Neural cell (in vitro differentiated cells): ENCODE measurements at regions not wholly inside any gene's neighbourhood (a gene's known extent, or its start where the extent isn't known, plus 50 kb on each side); places are given as distances from the start of the nearest gene placed in this dataset.
"Not testable (repeated sequence)": the region's sequence is repeated elsewhere in the genome, so short reads cannot be mapped to it uniquely, and the experiment has no call there.

ENCODE experiments used
- H2AFZ ChIP-seq: fragments of 200-600, 300-800 bp; sonication (generic), shearing (Covaris generic); 2 replicates; pipeline ENCODE4 v1.6.0; 2014; ENCODE audit warnings: low read depth, mild to moderate bottlenecking, antibody characterized with exemption, low read length, moderate library complexity
- H3F3A ChIP-seq: fragments of 200-600 bp; shearing (Covaris generic); 2 replicates; pipeline ENCODE4 v1.6.1; 2016; ENCODE audit warnings: mild to moderate bottlenecking, moderate library complexity, mixed read lengths, antibody characterized with exemption, low read length; ENCODE audit not compliant: insufficient read depth, poor library complexity, severe bottlenecking
- H3K27ac ChIP-seq: fragments of 200-600, 300-800 bp; sonication (generic), shearing (Covaris generic); 2 replicates; pipeline ENCODE4 v1.5.1; 2014; ENCODE audit warnings: mild to moderate bottlenecking, low read length, moderate library complexity
- H3K27me3 ChIP-seq: fragments of 300-800, 200-600 bp; sonication (generic), shearing (Covaris generic); 2 replicates; pipeline ENCODE4 v1.6.0; 2014; ENCODE audit warnings: mild to moderate bottlenecking, low read depth, low read length, moderate library complexity; ENCODE audit not compliant: insufficient read depth
- H3K36me3 ChIP-seq: fragments of 300-800, 200-600 bp; sonication (generic), shearing (Covaris generic); 2 replicates; pipeline ENCODE4 v1.5.1; 2014; ENCODE audit warnings: mild to moderate bottlenecking, antibody characterized with exemption, low read length, moderate library complexity; ENCODE audit not compliant: insufficient read depth
- H3K4me2 ChIP-seq: fragments of 300-800, 200-600 bp; sonication (generic), shearing (Covaris generic); 2 replicates; pipeline ENCODE4 v1.6.0; 2014; ENCODE audit warnings: mild to moderate bottlenecking, low read length
- H3K4me3 ChIP-seq: fragments of 300-800, 200-600 bp; sonication (generic), shearing (Covaris generic); 2 replicates; pipeline ENCODE4 v1.5.1; 2014; ENCODE audit warnings: mild to moderate bottlenecking, low read length, moderate library complexity
- H3K79me2 ChIP-seq: fragments of 200-600 bp; shearing (Covaris generic); replicated peaks from 2 replicates; pipeline ENCODE4 v1.6.0; 2014; ENCODE audit warnings: mild to moderate bottlenecking, low read length, moderate library complexity; ENCODE audit not compliant: insufficient read depth
- H3K9ac ChIP-seq: fragments of 300-800, 200-600 bp; sonication (generic), shearing (Covaris generic); 2 replicates; pipeline ENCODE4 v1.6.1; 2016; ENCODE audit warnings: mild to moderate bottlenecking, low read length, mixed read lengths
- H3K9me2 ChIP-seq: fragments of 200-600 bp; shearing (Covaris generic); 2 replicates; pipeline ENCODE4 v1.6.1; 2016; ENCODE audit warnings: mild to moderate bottlenecking, low read length, mixed read lengths; ENCODE audit not compliant: insufficient read depth
- H3K9me3 ChIP-seq: fragments of 200-600, 300-800 bp; sonication (generic), shearing (Covaris generic); 2 replicates; pipeline ENCODE4 v1.6.1; 2016; ENCODE audit warnings: mild to moderate bottlenecking, mixed run types, low read length, moderate library complexity, mixed read lengths
- H4K20me1 ChIP-seq: fragments of 200-600 bp; shearing (Covaris generic); 2 replicates; pipeline ENCODE4 v1.6.1; 2016; ENCODE audit warnings: mild to moderate bottlenecking, mixed run types; ENCODE audit not compliant: insufficient read depth

DNA sequence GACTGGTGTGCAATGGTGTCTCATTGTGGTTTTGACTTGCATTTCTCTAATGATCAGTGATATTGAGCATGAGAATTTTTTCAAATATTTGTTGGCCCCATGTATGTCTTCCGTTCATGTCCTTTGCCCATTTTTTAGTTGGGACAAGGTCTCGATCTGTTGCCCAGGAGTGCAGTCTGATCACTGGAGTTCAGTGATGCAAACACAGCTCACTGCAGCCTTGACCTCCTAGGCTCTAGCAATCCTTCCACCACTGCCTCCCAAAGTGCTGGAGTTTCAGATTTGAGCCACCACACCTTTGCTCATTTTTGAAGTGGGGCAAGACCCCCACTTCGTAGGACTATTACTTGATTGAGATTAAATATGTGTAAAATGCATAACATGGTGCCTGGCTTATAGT lies 116.2 kb upstream of the NBPF9 start:
- H3K36me3 ChIP-seq, H3K9me2 ChIP-seq, H3K4me2 ChIP-seq, H3F3A ChIP-seq, H4K20me1 ChIP-seq, H3K27ac ChIP-seq, H3K9ac ChIP-seq, H3K9me3 ChIP-seq, H3K27me3 ChIP-seq, H2AFZ ChIP-seq, H3K79me2 ChIP-seq, H3K4me3 ChIP-seq: not testable (repeated sequence)

GRCh38 chr1:149220463-149221074 lies 117.2 kb upstream of the NBPF9 start:
- H3K36me3 ChIP-seq, H3K27me3 ChIP-seq, H3K4me3 ChIP-seq, H3K9ac ChIP-seq, H3K4me2 ChIP-seq, H3K9me2 ChIP-seq, H3K79me2 ChIP-seq, H3K9me3 ChIP-seq, H3F3A ChIP-seq, H2AFZ ChIP-seq, H4K20me1 ChIP-seq, H3K27ac ChIP-seq: not testable (repeated sequence)

- H3K79me2 ChIP-seq, H3K27me3 ChIP-seq, H3F3A ChIP-seq, H3K9me2 ChIP-seq, H3K9me3 ChIP-seq, H3K9ac ChIP-seq, H4K20me1 ChIP-seq, H3K27ac ChIP-seq, H3K36me3 ChIP-seq, H3K4me2 ChIP-seq, H2AFZ ChIP-seq, H3K4me3 ChIP-seq: not testable (repeated sequence)
Measured at GRCh38 chr1:149227933-149228665, 124.7 kb upstream of the NBPF9 start.

DNA sequence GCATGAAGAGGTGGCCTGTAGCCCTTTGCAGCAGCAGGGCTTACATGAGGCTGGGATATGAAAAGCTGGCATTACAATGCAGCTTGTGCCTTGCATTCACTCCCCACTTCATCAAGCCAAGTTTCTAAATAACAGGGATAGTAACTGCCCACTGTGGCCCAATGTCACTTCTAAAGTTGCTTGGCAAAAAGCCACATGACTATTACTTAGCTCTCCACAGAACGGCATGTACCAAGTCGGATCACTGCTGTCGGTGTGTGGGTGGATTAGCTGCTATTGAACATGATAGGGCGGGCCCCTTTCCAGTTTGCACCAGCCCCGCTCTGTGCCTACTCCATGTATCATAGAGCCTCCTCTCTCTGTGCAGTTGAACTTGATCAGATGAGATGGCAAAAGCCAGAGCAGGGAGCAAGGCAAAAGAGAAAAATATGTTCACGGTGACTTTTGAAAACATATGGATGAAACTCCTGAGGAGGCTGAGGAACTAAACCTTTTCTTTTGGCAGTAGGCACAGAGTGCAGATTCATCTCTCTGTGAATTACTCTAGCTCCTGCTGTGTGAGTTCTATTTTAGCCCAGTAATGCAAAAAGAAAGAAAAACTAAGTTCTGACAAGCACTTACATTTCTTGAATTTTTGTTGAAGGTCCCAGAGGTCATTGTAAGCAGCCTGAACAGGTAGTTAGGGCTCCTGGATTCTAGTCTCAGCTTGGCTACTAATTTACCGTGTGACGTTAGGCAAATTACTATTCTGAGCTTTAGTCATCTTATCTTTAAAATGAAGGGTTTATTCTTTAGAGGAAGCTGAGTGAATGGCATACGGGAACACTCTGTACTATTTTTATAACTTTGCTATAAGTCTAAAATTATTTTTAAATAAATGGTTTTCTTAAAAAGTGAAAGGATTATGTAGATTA lies 125.6 kb upstream of the NBPF9 start:
- H3K4me3 ChIP-seq, H3F3A ChIP-seq, H3K79me2 ChIP-seq, H3K27ac ChIP-seq, H3K4me2 ChIP-seq, H3K27me3 ChIP-seq, H3K9ac ChIP-seq, H3K9me2 ChIP-seq, H2AFZ ChIP-seq, H3K9me3 ChIP-seq, H4K20me1 ChIP-seq, H3K36me3 ChIP-seq: not testable (repeated sequence)

GRCh38 chr1:149229813-149230212 lies 126.5 kb upstream of the NBPF9 start:
- not testable (repeated sequence) for H3K79me2 ChIP-seq, H3K27me3 ChIP-seq, H4K20me1 ChIP-seq, H3K9ac ChIP-seq, H3K4me3 ChIP-seq, H3K4me2 ChIP-seq, H2AFZ ChIP-seq, H3K9me3 ChIP-seq, H3K27ac ChIP-seq, H3K9me2 ChIP-seq, H3F3A ChIP-seq, H3K36me3 ChIP-seq

- H3K4me3 ChIP-seq, H3K4me2 ChIP-seq, H4K20me1 ChIP-seq, H3F3A ChIP-seq, H3K9me3 ChIP-seq, H3K9ac ChIP-seq, H3K27me3 ChIP-seq, H3K36me3 ChIP-seq, H2AFZ ChIP-seq, H3K27ac ChIP-seq, H3K9me2 ChIP-seq, H3K79me2 ChIP-seq: not testable (repeated sequence)
Measured at GRCh38 chr1:149234926-149235914, 131.9 kb upstream of the NBPF9 start.

DNA sequence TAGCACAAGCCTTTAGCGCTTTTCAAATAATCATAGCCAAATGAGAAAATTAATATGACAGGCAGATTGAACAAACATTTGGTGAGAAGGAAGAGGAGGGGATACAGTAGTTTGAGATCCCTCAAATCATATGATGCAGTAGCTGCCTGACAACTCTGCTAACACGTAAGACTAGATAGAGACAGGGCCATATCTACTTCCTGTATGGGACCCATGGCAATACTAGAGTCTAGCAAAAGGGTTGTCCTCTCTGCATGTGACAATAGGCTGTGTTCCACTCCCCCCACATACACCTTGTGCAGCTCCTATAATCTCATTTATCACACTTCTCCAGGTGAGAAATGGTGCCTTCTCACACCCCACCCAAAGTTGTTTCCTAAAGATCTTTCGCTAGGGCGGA lies 134.2 kb upstream of the NBPF9 start:
- H3K9me3 ChIP-seq, H4K20me1 ChIP-seq, H3K27me3 ChIP-seq, H3F3A ChIP-seq, H3K27ac ChIP-seq, H3K9ac ChIP-seq, H3K36me3 ChIP-seq, H2AFZ ChIP-seq, H3K79me2 ChIP-seq, H3K4me3 ChIP-seq, H3K4me2 ChIP-seq, H3K9me2 ChIP-seq: not testable (repeated sequence)
